Keratinocyte (primary cell): ENCODE measurements at regions not wholly inside any gene's neighbourhood (a gene's known extent, or its start where the extent isn't known, plus 50 kb on each side); places are given as distances from the start of the nearest gene placed in this dataset.

Experiments
- DNase-seq: peaks from one replicate; pipeline ENCODE4 v3.0.0-alpha.2; 2011; ENCODE audit warnings: low read depth, missing footprints, low spot score
- FAIRE-seq: peaks from 2 replicates; lab custom pipeline; 2011; peaks lifted over from hg19 to GRCh38; lab: Jason Lieb, UNC
- H2AFZ ChIP-seq: 2 replicates; pipeline ENCODE4 v1.6.0; 2012; ENCODE audit warnings: low read length, control low read depth, inconsistent platforms; ENCODE audit not compliant: control insufficient read depth
- H3K27ac ChIP-seq: 2 replicates; pipeline ENCODE4 v1.5.1; 2011; ENCODE audit warnings: low read length; ENCODE audit not compliant: control insufficient read depth, insufficient read depth
- H3K27me3 ChIP-seq: 3 replicates; pipeline ENCODE4 v1.6.0; 2011; ENCODE audit warnings: low read length; ENCODE audit not compliant: control insufficient read depth, insufficient read depth; ENCODE audit errors: extremely low read depth
- H3K36me3 ChIP-seq, 2 experiments: 2 replicates in 1 of 2; 3 replicates in 1 of 2; pipeline ENCODE4 v1.5.1; 2011; ENCODE audit warnings: low read length in 2 of 2, mild to moderate bottlenecking in 1 of 2; ENCODE audit not compliant: control insufficient read depth in 2 of 2, insufficient read depth in 2 of 2; ENCODE audit errors: extremely low read depth in 1 of 2
- H3K4me1 ChIP-seq: 3 replicates; pipeline ENCODE4 v1.5.1; 2011; ENCODE audit warnings: low read length; ENCODE audit not compliant: control insufficient read depth, insufficient read depth; ENCODE audit errors: extremely low read depth
- H3K4me2 ChIP-seq: 3 replicates; pipeline ENCODE4 v1.6.0; 2011; ENCODE audit warnings: low read depth, low read length; ENCODE audit not compliant: control insufficient read depth, insufficient read depth; ENCODE audit errors: extremely low read depth
- H3K4me3 ChIP-seq, 3 experiments: fragments of 200-600 bp in 1 of 3; sonication (generic) in 1 of 3; 2 replicates in 2 of 3; 3 replicates in 1 of 3; pipeline ENCODE4 v1.5.1; 2011 to 2016; ENCODE audit warnings: low read length in 3 of 3, mild to moderate bottlenecking in 3 of 3, control low read depth in 2 of 3, inconsistent platforms in 1 of 3, low read depth in 1 of 3, mixed read lengths in 1 of 3, mixed run types in 1 of 3, moderate library complexity in 1 of 3; ENCODE audit not compliant: control insufficient read depth in 2 of 3, insufficient read depth in 2 of 3; ENCODE audit errors: extremely low read depth in 1 of 3
- H3K79me2 ChIP-seq: 2 replicates; pipeline ENCODE4 v1.6.0; 2012; ENCODE audit warnings: low read length; ENCODE audit not compliant: control insufficient read depth, insufficient read depth
- H3K9ac ChIP-seq: 3 replicates; pipeline ENCODE4 v1.6.0; 2011; ENCODE audit warnings: low read length; ENCODE audit not compliant: control insufficient read depth, insufficient read depth; ENCODE audit errors: extremely low read depth
- H3K9me1 ChIP-seq: 3 replicates; pipeline ENCODE4 v1.6.0; 2011; ENCODE audit warnings: low read length; ENCODE audit not compliant: control insufficient read depth, insufficient read depth; ENCODE audit errors: extremely low read depth
- H3K9me3 ChIP-seq: 2 replicates; pipeline ENCODE4 v1.5.1; 2012; ENCODE audit warnings: low read depth, low read length; ENCODE audit not compliant: control insufficient read depth
- H4K20me1 ChIP-seq: 3 replicates; pipeline ENCODE4 v1.6.0; 2011; ENCODE audit warnings: low read length; ENCODE audit not compliant: control insufficient read depth, insufficient read depth; ENCODE audit errors: extremely low read depth
- CTCF ChIP-seq, 3 experiments: IDR thresholded peaks in 1 of 3; conservative IDR thresholded peaks in 1 of 3; optimal IDR thresholded peaks in 1 of 3; 2 replicates in 2 of 3; 3 replicates in 1 of 3; pipeline versions ENCODE3 to v1.5.1; 2011; ENCODE audit warnings: low read length in 3 of 3, mild to moderate bottlenecking in 3 of 3, moderate library complexity in 2 of 3, control low read depth in 1 of 3, inconsistent platforms in 1 of 3; ENCODE audit not compliant: insufficient read depth in 2 of 3; ENCODE audit errors: extremely low read depth in 1 of 3
- EZH2 ChIP-seq: IDR thresholded peaks from one replicate; pipeline ENCODE4 v1.6.1; 2012; ENCODE audit warnings: inconsistent platforms, mild to moderate bottlenecking, low read length, moderate library complexity
- dilution Hi-C: fragments of 300-500 bp; cut with MboI; formaldehyde crosslinking; loops from one replicate; pipeline ENCODE4 v1.7.0; 2020; ENCODE audit warnings: low sequenced_read_pairs; ENCODE audit not compliant: extremely low pct_ligation_motif_present

GRCh38 chr1:81545734-81546133, 255.0 kb upstream of the ADGRL2 start:
- TF ChIP-seq CTCF (optimal IDR thresholded peaks at IDR 0.05 in 1 of 3, IDR thresholded peaks at IDR 0.05 in 1 of 3, conservative IDR thresholded peaks at IDR 0.05 in 1 of 3; ENCODE audit: extremely low read depth in 1 of 3, insufficient read depth in 2 of 3, low read length in 3 of 3) (no peak), EZH2 (no peak)
- dilution Hi-C loops = no loop called here

GRCh38 chr1:81543764-81544163, 257.0 kb upstream of the ADGRL2 start:
- no peaks in the 10 kb centered on the region for H3K36me3 ChIP-seq
- dilution Hi-C loops = no loop called here
- TF ChIP-seq CTCF (optimal IDR thresholded peaks at IDR 0.05 in 1 of 3, IDR thresholded peaks at IDR 0.05 in 1 of 3, conservative IDR thresholded peaks at IDR 0.05 in 1 of 3; ENCODE audit: extremely low read depth in 1 of 3, insufficient read depth in 2 of 3, low read length in 3 of 3) = no peak
- TF ChIP-seq EZH2 = no peak
- H3K27ac ChIP-seq = no peak overlapping the region
- H4K20me1 ChIP-seq = no peaks in the 10 kb centered on the region
- no peak for FAIRE-seq
- H3K9ac ChIP-seq = no peak overlapping the region
- H3K4me3 ChIP-seq = no peak overlapping the region
- H3K27me3 ChIP-seq = no peaks in the 10 kb centered on the region
- no peak overlapping the region for H2AFZ ChIP-seq
- DNase-seq = no peak
- H3K79me2 ChIP-seq = no peaks in the 10 kb centered on the region
- no peak overlapping the region for H3K4me2 ChIP-seq
- no peaks in the 10 kb centered on the region for H3K9me3 ChIP-seq
- H3K9me1 ChIP-seq = no peaks in the 10 kb centered on the region
- no peaks in the 10 kb centered on the region for H3K4me1 ChIP-seq

More at GRCh38 chr1:81545734-81546133, 255.0 kb upstream of the ADGRL2 start:
- no peaks in the 10 kb centered on the region for H3K79me2 ChIP-seq
- H4K20me1 ChIP-seq = no peaks in the 10 kb centered on the region
- peaks cover 8% of the 10 kb centered on the region for H3K4me1 ChIP-seq
- H3K9me1 ChIP-seq = no peaks in the 10 kb centered on the region
- H3K9me3 ChIP-seq = no peaks in the 10 kb centered on the region
- H3K27me3 ChIP-seq = no peaks in the 10 kb centered on the region
- H3K27ac ChIP-seq = no peak overlapping the region
- no peak overlapping the region for H3K4me3 ChIP-seq
- H3K9ac ChIP-seq = no peak overlapping the region
- DNase-seq (no peak), FAIRE-seq (no peak)
- H3K36me3 ChIP-seq = no peaks in the 10 kb centered on the region
- no peak overlapping the region for H3K4me2 ChIP-seq
- no peak overlapping the region for H2AFZ ChIP-seq
